ENCODE measurements at regions not wholly inside any gene's neighbourhood (a gene's known extent, or its start where the extent isn't known, plus 50 kb on each side); places are given as distances from the start of the nearest gene placed in this dataset.

DNA sequence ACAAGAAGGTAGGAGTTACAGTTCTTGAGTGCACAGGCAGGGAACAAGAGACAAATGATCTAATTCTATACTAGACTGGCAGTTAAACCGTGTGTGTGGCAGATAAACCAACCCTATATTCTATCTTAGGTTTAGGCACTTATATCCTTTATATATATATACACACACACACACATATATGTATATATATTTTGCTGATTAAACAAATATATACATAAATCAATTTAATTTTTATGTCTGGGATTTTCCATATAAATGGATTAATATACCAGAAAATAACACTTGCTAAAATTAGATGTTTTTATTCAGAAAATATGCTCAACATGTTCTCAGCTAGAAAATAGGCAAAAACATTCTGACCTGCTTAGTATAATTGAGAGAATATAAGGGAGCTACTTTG, 887.9 kb upstream of the KLHL29 start:
- TF ChIP-seq, protein P1, sequence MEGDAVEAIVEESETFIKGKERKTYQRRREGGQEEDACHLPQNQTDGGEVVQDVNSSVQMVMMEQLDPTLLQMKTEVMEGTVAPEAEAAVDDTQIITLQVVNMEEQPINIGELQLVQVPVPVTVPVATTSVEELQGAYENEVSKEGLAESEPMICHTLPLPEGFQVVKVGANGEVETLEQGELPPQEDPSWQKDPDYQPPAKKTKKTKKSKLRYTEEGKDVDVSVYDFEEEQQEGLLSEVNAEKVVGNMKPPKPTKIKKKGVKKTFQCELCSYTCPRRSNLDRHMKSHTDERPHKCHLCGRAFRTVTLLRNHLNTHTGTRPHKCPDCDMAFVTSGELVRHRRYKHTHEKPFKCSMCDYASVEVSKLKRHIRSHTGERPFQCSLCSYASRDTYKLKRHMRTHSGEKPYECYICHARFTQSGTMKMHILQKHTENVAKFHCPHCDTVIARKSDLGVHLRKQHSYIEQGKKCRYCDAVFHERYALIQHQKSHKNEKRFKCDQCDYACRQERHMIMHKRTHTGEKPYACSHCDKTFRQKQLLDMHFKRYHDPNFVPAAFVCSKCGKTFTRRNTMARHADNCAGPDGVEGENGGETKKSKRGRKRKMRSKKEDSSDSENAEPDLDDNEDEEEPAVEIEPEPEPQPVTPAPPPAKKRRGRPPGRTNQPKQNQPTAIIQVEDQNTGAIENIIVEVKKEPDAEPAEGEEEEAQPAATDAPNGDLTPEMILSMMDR (IDR thresholded peaks at IDR 0.05; ENCODE audit: low read depth, low read length) = no peak
- TF ChIP-seq EZH2phosphoT487 (IDR thresholded peaks at IDR 0.05; ENCODE audit: low read depth) = no peak
